Keratinocyte (primary cell): ENCODE measurements at regions not wholly inside any gene's neighbourhood (a gene's known extent, or its start where the extent isn't known, plus 50 kb on each side); places are given as distances from the start of the nearest gene placed in this dataset.

ENCODE experiments used
- DNase-seq: peaks from one replicate; pipeline ENCODE4 v3.0.0-alpha.2; 2011; ENCODE audit warnings: low read depth, missing footprints, low spot score
- FAIRE-seq: peaks from 2 replicates; lab custom pipeline; 2011; peaks lifted over from hg19 to GRCh38; lab: Jason Lieb, UNC
- H2AFZ ChIP-seq: 2 replicates; pipeline ENCODE4 v1.6.0; 2012; ENCODE audit warnings: low read length, control low read depth, inconsistent platforms; ENCODE audit not compliant: control insufficient read depth
- H3K27ac ChIP-seq: 2 replicates; pipeline ENCODE4 v1.5.1; 2011; ENCODE audit warnings: low read length; ENCODE audit not compliant: control insufficient read depth, insufficient read depth
- H3K27me3 ChIP-seq: 3 replicates; pipeline ENCODE4 v1.6.0; 2011; ENCODE audit warnings: low read length; ENCODE audit not compliant: control insufficient read depth, insufficient read depth; ENCODE audit errors: extremely low read depth
- H3K36me3 ChIP-seq, 2 experiments: 2 replicates in 1 of 2; 3 replicates in 1 of 2; pipeline ENCODE4 v1.5.1; 2011; ENCODE audit warnings: low read length in 2 of 2, mild to moderate bottlenecking in 1 of 2; ENCODE audit not compliant: control insufficient read depth in 2 of 2, insufficient read depth in 2 of 2; ENCODE audit errors: extremely low read depth in 1 of 2
- H3K4me1 ChIP-seq: 3 replicates; pipeline ENCODE4 v1.5.1; 2011; ENCODE audit warnings: low read length; ENCODE audit not compliant: control insufficient read depth, insufficient read depth; ENCODE audit errors: extremely low read depth
- H3K4me2 ChIP-seq: 3 replicates; pipeline ENCODE4 v1.6.0; 2011; ENCODE audit warnings: low read depth, low read length; ENCODE audit not compliant: control insufficient read depth, insufficient read depth; ENCODE audit errors: extremely low read depth
- H3K4me3 ChIP-seq, 3 experiments: fragments of 200-600 bp in 1 of 3; sonication (generic) in 1 of 3; 2 replicates in 2 of 3; 3 replicates in 1 of 3; pipeline ENCODE4 v1.5.1; 2011 to 2016; ENCODE audit warnings: low read length in 3 of 3, mild to moderate bottlenecking in 3 of 3, control low read depth in 2 of 3, inconsistent platforms in 1 of 3, low read depth in 1 of 3, mixed read lengths in 1 of 3, mixed run types in 1 of 3, moderate library complexity in 1 of 3; ENCODE audit not compliant: control insufficient read depth in 2 of 3, insufficient read depth in 2 of 3; ENCODE audit errors: extremely low read depth in 1 of 3
- H3K79me2 ChIP-seq: 2 replicates; pipeline ENCODE4 v1.6.0; 2012; ENCODE audit warnings: low read length; ENCODE audit not compliant: control insufficient read depth, insufficient read depth
- H3K9ac ChIP-seq: 3 replicates; pipeline ENCODE4 v1.6.0; 2011; ENCODE audit warnings: low read length; ENCODE audit not compliant: control insufficient read depth, insufficient read depth; ENCODE audit errors: extremely low read depth
- H3K9me1 ChIP-seq: 3 replicates; pipeline ENCODE4 v1.6.0; 2011; ENCODE audit warnings: low read length; ENCODE audit not compliant: control insufficient read depth, insufficient read depth; ENCODE audit errors: extremely low read depth
- H3K9me3 ChIP-seq: 2 replicates; pipeline ENCODE4 v1.5.1; 2012; ENCODE audit warnings: low read depth, low read length; ENCODE audit not compliant: control insufficient read depth
- H4K20me1 ChIP-seq: 3 replicates; pipeline ENCODE4 v1.6.0; 2011; ENCODE audit warnings: low read length; ENCODE audit not compliant: control insufficient read depth, insufficient read depth; ENCODE audit errors: extremely low read depth
- CTCF ChIP-seq, 3 experiments: IDR thresholded peaks in 1 of 3; conservative IDR thresholded peaks in 1 of 3; optimal IDR thresholded peaks in 1 of 3; 2 replicates in 2 of 3; 3 replicates in 1 of 3; pipeline versions ENCODE3 to v1.5.1; 2011; ENCODE audit warnings: low read length in 3 of 3, mild to moderate bottlenecking in 3 of 3, moderate library complexity in 2 of 3, control low read depth in 1 of 3, inconsistent platforms in 1 of 3; ENCODE audit not compliant: insufficient read depth in 2 of 3; ENCODE audit errors: extremely low read depth in 1 of 3
- EZH2 ChIP-seq: IDR thresholded peaks from one replicate; pipeline ENCODE4 v1.6.1; 2012; ENCODE audit warnings: inconsistent platforms, mild to moderate bottlenecking, low read length, moderate library complexity
- dilution Hi-C: fragments of 300-500 bp; cut with MboI; formaldehyde crosslinking; loops from one replicate; pipeline ENCODE4 v1.7.0; 2020; ENCODE audit warnings: low sequenced_read_pairs; ENCODE audit not compliant: extremely low pct_ligation_motif_present

DNA sequence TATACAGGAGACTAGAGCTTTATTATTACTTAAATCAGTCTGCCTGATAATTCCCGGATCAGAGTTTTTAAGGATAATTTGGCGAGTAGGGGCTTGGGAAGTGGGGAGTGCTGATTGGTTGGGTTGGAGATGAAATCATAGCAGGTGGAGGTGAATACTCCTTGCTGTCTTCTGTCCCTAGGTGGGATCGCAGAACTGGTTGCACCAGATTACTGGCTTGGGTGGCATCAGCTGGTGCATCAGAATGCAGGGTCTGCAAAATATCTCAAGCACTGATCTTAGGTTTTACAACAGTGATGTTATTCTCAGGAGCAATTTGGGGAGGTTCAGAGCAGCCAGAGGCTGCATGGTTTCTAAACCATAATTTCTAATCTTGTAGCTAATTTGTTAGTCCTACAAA is 68.1 kb downstream of the KIF4B start:
- Histone ChIP-seq H2AFZ (no peak overlapping the region), H3K27ac (no peak overlapping the region), H4K20me1 (no peaks in the 10 kb centered on the region), H3K9me3 (peaks cover 6% of the 10 kb centered on the region), H3K9me1 (no peaks in the 10 kb centered on the region), H3K27me3 (no peaks in the 10 kb centered on the region), H3K9ac (no peak overlapping the region), H3K4me2 (no peak overlapping the region), H3K4me3 (no peak overlapping the region), H3K79me2 (no peaks in the 10 kb centered on the region), H3K36me3 (no peaks in the 10 kb centered on the region), H3K4me1 (peaks cover 36% of the 10 kb centered on the region)
- TF ChIP-seq CTCF (optimal IDR thresholded peaks at IDR 0.05 in 1 of 3, IDR thresholded peaks at IDR 0.05 in 1 of 3, conservative IDR thresholded peaks at IDR 0.05 in 1 of 3; ENCODE audit: extremely low read depth in 1 of 3, insufficient read depth in 2 of 3, low read length in 3 of 3): no peak
- no peak for TF ChIP-seq EZH2
- no peak for DNase-seq
- dilution Hi-C loops: no loop called here
- no peak for FAIRE-seq

DNA sequence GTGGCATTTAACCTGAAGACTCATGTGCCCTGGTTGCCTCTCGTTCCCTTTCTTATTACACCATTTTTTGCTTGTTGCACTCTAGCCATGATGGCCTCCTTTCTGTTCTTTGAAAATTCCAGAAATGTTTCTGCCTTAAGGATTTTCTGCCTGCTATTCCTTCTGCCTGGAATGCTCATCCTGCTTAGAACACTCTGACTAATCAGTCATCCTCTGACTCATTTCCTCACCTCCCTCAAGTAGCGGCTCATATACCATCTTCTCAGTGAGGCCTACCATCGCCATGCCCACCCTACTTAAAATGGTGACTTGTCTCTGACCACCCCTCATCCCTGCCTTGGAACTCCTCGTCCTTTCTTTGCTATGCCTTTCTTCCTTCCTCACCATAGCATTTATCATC is 68.8 kb downstream of the KIF4B start:
- no peak overlapping the region for H3K4me3 ChIP-seq
- peak overlapping the region; percentile 11 for H3K4me2 ChIP-seq
- H3K9me1 ChIP-seq: no peaks in the 10 kb centered on the region
- H3K4me1 ChIP-seq: peaks cover 44% of the 10 kb centered on the region
- no peaks in the 10 kb centered on the region for H3K79me2 ChIP-seq
- TF ChIP-seq EZH2 (no peak), CTCF (optimal IDR thresholded peaks at IDR 0.05 in 1 of 3, IDR thresholded peaks at IDR 0.05 in 1 of 3, conservative IDR thresholded peaks at IDR 0.05 in 1 of 3; ENCODE audit: extremely low read depth in 1 of 3, insufficient read depth in 2 of 3, low read length in 3 of 3) (no peak)
- dilution Hi-C loops: no loop called here
- H3K36me3 ChIP-seq: no peaks in the 10 kb centered on the region
- no peaks in the 10 kb centered on the region for H3K27me3 ChIP-seq
- peak; percentile 21 for DNase-seq
- no peak overlapping the region for H3K27ac ChIP-seq
- H3K9me3 ChIP-seq: peaks cover 6% of the 10 kb centered on the region
- H3K9ac ChIP-seq: no peak overlapping the region
- no peaks in the 10 kb centered on the region for H4K20me1 ChIP-seq
- peak; percentile 94 for FAIRE-seq
- H2AFZ ChIP-seq: peak overlapping the region; percentile 76
